HAP-1 (cell line): ENCODE measurements at regions not wholly inside any gene's neighbourhood (a gene's known extent, or its start where the extent isn't known, plus 50 kb on each side); places are given as distances from the start of the nearest gene placed in this dataset.

Experiments
- DNase-seq, 2 experiments: peaks; one replicate each; pipeline ENCODE4 v3.0.0-alpha.2; 2016 to 2020; ENCODE audit warnings: low spot score in 2 of 2
- H3K27me3 ChIP-seq: fragments of 250-450 bp; sonication (Bioruptor Pico); 2 replicates; pipeline ENCODE4 v1.5.1; 2020; ENCODE audit warnings: low read depth, mild to moderate bottlenecking, moderate library complexity
- H3K36me3 ChIP-seq: fragments of 250-450 bp; sonication (Bioruptor Pico); replicated peaks from 2 replicates; pipeline ENCODE4 v1.5.1; 2020; ENCODE audit warnings: mild to moderate bottlenecking
- H3K4me1 ChIP-seq: fragments of 250-450 bp; sonication (Bioruptor Pico); 2 replicates; pipeline ENCODE4 v1.5.1; 2020; ENCODE audit warnings: mild to moderate bottlenecking
- H3K4me3 ChIP-seq: fragments of 250-450 bp; sonication (Bioruptor Pico); 2 replicates; pipeline ENCODE4 v1.5.1; 2020; ENCODE audit warnings: mild to moderate bottlenecking, moderate library complexity
- H3K9me3 ChIP-seq: fragments of 250-450 bp; sonication (Bioruptor Pico); 2 replicates; pipeline ENCODE4 v1.5.1; 2020; ENCODE audit warnings: mild to moderate bottlenecking, moderate library complexity
- in situ Hi-C: fragments of 300-500 bp; cut with MboI; formaldehyde crosslinking; loops from 3 replicates; pipeline ENCODE4 v1.14.3; 2020; ENCODE audit warnings: low sequenced_read_pairs, inconsistent platforms, mixed read lengths

DNA sequence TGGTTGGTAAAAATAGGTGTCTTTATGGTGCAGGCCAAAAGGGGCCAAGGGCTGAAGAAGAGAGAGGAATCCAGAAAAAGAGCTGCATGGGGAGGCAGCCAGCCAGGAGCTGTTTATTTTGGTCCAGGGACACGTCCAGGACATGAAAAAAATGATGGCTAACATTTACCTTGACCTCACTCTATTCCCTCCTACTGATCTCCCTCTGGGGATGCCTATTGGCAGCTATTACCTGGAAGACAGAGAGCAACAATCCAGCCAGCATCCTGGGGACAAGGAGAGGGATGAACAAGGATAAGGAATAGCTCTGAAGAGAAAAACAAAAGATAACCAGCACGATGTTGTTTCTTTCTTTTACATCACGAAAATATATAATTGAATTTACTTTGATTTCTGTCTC is 1599.6 kb downstream of the SLITRK5 start:
- H3K4me1 ChIP-seq: no peaks in the 10 kb centered on the region
- H3K27me3 ChIP-seq: no peaks in the 10 kb centered on the region
- no peak overlapping the region for H3K4me3 ChIP-seq
- in situ Hi-C loops: no loop called here
- peaks cover 2% of the 10 kb centered on the region; the same call in 1 of the 2 replicates for H3K9me3 ChIP-seq
- no peak for DNase-seq
- no peaks in the 10 kb centered on the region for H3K36me3 ChIP-seq

DNA sequence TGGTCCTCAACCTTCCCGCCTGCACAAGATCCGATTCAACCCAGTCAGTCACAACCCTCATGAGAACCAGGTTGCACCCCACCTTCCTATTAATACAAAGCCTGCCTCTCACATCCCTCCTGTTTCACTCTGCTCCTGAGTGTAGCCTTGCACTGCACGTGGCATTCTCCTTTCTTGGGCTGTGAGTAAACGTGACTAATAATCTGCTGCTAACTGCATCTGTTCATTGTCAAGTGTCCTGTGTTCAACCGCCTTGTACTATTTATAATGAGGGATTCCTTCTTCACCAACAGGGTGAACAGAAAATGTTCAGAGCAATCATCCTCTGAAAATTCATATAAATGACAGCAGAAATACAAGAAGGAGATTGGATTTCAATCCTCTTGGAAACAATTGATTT is 1608.2 kb downstream of the SLITRK5 start:
- Histone ChIP-seq H3K9me3 (no peaks in the 10 kb centered on the region), H3K4me1 (no peaks in the 10 kb centered on the region), H3K36me3 (no peaks in the 10 kb centered on the region), H3K4me3 (no peak overlapping the region), H3K27me3 (no peaks in the 10 kb centered on the region)
- no peak for DNase-seq
- in situ Hi-C loops: no loop called here

DNA sequence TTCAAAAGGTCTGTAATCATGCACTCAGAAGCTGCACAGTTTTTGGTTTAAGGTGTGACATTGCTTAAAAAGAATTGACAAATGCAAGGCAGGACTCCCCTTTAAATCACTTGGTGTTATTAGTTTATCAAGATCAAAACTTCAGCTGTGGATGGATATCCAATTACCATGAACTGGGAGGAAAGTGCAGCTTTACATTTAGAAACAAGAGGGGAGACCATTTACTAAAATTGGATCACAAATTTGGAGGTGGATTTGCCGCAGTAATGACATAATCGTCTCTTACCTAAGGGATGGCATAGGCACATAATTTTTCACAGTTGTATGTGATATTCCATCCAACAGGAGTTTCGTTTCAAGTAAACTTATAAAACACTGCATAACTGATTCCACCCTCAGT is 1610.2 kb downstream of the SLITRK5 start:
- Histone ChIP-seq H3K4me1 (no peaks in the 10 kb centered on the region), H3K9me3 (no peaks in the 10 kb centered on the region), H3K27me3 (no peaks in the 10 kb centered on the region), H3K36me3 (no peaks in the 10 kb centered on the region), H3K4me3 (no peak overlapping the region)
- no peak for DNase-seq
- in situ Hi-C loops: no loop called here

DNA sequence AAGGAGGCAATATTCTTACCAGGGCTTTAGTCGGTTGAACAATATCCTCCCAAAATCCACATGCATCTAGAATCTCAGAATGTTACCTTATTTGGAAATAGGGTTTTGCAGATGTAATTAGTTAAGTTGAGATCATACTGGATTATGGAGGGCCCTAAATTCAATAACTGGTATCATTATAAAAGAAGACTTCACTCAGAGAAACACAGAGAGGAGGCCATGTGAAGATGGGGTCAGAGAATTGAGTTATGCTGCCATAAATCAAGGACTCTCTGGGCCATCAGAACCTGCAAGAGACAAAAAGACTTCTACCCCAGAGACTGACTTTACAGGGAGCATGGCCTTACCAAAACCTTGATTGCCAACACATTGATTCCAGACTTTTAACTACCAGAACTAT is 1611.1 kb downstream of the SLITRK5 start:
- Histone ChIP-seq H3K4me1 (no peaks in the 10 kb centered on the region), H3K36me3 (no peaks in the 10 kb centered on the region), H3K4me3 (no peak overlapping the region), H3K27me3 (no peaks in the 10 kb centered on the region), H3K9me3 (no peaks in the 10 kb centered on the region)
- in situ Hi-C loops: no loop called here
- DNase-seq: no peak

DNA sequence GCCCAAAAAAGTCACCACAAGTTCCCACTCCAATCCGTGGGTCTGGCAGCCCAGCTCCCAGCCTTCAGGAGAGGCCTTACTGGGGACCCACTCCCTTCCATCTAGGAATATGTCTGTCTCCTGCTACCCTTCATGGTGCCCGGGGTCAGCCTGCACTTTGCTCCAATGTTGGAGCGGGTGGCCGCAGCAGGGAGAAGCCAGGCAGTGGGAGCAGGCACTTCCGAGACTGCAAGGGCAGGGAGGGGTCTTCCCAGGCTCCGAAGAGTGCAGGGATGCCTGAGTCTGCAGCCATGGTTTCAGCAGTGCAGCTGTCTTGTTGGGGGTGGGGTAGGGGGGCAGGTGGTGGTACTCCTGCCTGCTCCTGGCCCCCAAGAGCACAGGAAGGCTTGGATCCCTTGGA is 1616.2 kb downstream of the SLITRK5 start:
- Histone ChIP-seq H3K4me3 (no peak overlapping the region), H3K4me1 (no peaks in the 10 kb centered on the region), H3K9me3 (no peaks in the 10 kb centered on the region), H3K36me3 (no peaks in the 10 kb centered on the region), H3K27me3 (no peaks in the 10 kb centered on the region)
- in situ Hi-C loops: no loop called here
- DNase-seq: peak in 1 of 2 experiments; percentile 5

DNA sequence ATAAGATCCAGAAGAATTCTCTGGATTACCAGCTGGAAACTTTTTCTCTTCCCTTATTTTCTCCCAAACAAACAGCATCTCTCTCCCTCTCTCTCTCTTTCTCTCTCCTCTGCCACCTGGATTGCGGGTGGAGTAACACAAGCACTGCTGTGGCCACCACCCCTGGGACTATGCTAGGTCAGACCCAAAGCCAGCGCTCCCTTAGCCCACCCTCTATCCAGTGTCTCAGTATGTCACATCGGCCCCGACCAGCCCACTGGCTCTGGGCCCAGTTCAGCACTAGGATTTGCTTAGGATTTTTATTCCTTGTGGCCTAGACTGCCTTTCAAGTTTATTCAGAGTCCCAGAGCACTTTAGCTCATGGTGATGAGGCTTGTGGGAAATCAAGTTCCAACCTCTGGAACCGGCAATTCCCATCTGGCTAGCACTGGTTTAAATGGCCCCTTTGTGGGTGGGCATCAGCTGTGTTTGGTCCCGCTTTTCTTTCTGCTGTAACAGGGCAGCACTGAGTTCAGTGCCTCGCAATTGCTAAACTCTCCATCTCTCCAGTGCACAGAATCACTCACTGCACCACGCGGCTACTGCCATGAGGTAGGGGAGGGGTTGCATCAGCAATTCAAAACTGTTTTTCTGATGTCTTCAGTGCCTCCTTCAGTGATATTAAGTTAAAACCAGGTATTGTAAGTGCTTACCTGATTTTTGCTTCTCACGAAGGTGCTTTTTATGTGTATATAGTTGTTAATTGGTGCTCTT is 1623.1 kb downstream of the SLITRK5 start:
- no peaks in the 10 kb centered on the region for H3K9me3 ChIP-seq
- DNase-seq: no peak
- in situ Hi-C loops: no loop called here
- no peaks in the 10 kb centered on the region for H3K4me1 ChIP-seq
- no peaks in the 10 kb centered on the region for H3K36me3 ChIP-seq
- no peaks in the 10 kb centered on the region for H3K27me3 ChIP-seq
- no peak overlapping the region for H3K4me3 ChIP-seq

DNA sequence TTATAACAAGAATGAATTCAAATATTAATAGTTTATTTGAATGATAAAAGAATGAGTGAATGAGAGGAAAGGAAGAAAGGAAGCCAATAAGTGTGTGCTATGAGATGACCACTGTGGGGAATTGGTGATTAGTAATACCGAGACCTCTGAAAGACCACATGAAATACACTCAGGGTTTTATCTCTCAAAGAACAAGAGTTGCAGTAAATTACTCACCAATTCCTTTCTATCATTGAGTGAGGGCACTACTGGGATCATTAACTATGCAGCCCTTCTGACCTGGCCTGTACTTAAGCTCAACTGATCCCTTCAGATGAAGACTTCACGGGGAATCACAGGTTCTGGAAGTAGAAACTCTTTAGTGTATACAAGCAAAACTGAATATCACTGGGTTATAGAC is 1636.1 kb downstream of the SLITRK5 start:
- H3K9me3 ChIP-seq: no peaks in the 10 kb centered on the region
- no peak for DNase-seq
- H3K4me3 ChIP-seq: no peak overlapping the region
- no peaks in the 10 kb centered on the region for H3K27me3 ChIP-seq
- no peaks in the 10 kb centered on the region for H3K36me3 ChIP-seq
- in situ Hi-C loops: no loop called here
- no peaks in the 10 kb centered on the region for H3K4me1 ChIP-seq

DNA sequence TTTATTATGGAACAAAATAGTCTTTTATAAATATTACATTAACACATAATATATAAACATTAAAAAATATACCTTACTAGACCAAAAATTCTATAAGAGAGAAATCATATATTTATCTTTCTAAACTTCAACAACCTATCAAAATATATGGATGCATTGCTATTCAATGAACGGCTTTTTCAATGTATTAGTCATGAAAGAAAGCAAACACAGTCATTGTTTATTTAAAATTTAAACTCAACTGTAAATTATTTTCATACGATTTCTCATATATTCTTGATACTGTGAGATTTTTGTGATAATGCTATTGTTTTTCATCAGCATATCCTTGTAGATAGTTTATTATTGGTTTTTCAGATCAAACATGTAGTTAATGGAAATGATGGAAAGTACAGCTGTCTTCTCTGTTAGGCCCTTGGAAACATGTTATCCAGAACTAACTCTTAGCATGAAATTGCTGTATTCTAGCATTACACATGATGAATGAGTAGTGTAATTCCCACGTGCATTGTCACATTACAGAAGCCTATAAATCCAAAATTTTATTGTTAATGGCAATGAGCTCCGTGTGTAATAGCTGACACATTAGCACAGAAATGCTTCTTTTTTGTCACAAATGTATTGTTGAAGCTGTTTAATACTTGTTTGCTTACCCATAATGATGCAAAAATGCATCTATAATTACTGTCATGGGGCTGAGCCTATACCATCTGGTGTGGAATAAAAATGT is 1639.9 kb downstream of the SLITRK5 start:
- H3K36me3 ChIP-seq: no peaks in the 10 kb centered on the region
- in situ Hi-C loops: no loop called here
- no peak for DNase-seq
- no peaks in the 10 kb centered on the region for H3K27me3 ChIP-seq
- no peaks in the 10 kb centered on the region for H3K9me3 ChIP-seq
- no peaks in the 10 kb centered on the region for H3K4me1 ChIP-seq
- H3K4me3 ChIP-seq: no peak overlapping the region

DNA sequence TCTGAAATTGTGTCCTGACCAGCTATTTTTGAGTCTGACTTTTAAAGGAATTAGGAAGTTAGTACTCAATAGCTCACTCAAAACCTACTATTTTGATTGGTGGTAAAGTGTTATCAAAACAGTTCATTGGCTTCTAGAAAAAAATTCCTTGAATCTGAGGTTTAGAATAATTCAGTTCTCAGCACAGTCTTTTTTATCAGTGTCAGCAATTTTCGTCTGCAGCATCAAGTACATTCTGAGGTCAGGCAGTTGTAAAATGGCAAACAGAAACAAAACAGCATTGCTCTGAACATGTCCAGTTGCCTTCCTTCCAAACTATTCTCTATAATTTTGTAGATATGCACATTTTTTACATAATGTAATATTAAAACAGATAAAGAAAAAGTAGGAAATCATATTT is 1644.1 kb downstream of the SLITRK5 start:
- no peaks in the 10 kb centered on the region for H3K36me3 ChIP-seq

DNA sequence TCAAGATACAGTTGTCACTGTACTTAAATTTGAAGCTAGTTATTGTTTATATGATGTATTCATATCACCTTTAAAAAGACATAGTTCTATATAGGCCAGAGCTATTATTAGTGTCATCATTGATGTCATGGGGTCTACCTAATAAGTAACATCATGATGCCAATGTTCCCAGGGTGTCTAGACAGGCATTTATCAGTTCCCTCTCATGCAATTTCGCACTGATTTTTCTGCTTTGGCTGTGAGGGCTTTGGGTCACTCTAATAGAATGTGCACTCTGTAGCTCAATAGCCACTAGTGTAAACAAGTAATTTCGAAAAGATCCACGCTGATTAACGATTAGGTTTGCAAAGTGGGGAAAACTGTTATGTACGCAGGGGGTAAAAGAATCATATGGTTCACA is 1651.3 kb downstream of the SLITRK5 start:
- DNase-seq: no peak
- Histone ChIP-seq H3K4me1 (no peaks in the 10 kb centered on the region), H3K9me3 (no peaks in the 10 kb centered on the region; the same call in 1 of the 2 replicates), H3K27me3 (no peaks in the 10 kb centered on the region), H3K36me3 (no peaks in the 10 kb centered on the region), H3K4me3 (no peak overlapping the region)
- in situ Hi-C loops: no loop called here

More for the DNA sequence above, 1644.1 kb downstream of the SLITRK5 start:
- Histone ChIP-seq H3K27me3 (no peaks in the 10 kb centered on the region), H3K9me3 (0 out of 2 replicates have a peak, but pooled peaks cover 2% of the 10 kb centered on the region), H3K4me1 (no peaks in the 10 kb centered on the region), H3K4me3 (no peak overlapping the region)
- DNase-seq: no peak
- in situ Hi-C loops: no loop called here

DNA sequence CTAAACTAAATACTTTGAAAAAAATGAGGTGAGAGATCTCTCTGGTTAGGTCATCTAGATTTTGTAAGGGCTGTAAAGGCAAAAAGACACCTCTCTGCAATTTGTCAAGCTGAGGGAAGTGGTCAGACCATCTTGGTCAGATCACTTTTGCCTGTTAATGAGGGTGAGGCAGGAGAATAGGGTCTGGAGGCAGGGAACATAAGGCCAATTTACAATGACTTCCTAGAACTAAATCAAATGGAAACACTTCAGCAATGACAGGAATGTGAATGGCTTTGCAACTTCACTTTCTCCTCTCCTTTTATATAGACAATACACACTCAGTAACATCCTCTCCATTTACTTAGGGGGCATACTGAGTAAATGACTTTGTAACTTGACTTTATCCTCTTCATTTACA is 1653.4 kb downstream of the SLITRK5 start:
- Histone ChIP-seq H3K4me1 (no peaks in the 10 kb centered on the region), H3K4me3 (no peak overlapping the region), H3K9me3 (no peaks in the 10 kb centered on the region; the same call in 1 of the 2 replicates), H3K36me3 (no peaks in the 10 kb centered on the region), H3K27me3 (no peaks in the 10 kb centered on the region)
- no peak for DNase-seq
- in situ Hi-C loops: no loop called here

DNA sequence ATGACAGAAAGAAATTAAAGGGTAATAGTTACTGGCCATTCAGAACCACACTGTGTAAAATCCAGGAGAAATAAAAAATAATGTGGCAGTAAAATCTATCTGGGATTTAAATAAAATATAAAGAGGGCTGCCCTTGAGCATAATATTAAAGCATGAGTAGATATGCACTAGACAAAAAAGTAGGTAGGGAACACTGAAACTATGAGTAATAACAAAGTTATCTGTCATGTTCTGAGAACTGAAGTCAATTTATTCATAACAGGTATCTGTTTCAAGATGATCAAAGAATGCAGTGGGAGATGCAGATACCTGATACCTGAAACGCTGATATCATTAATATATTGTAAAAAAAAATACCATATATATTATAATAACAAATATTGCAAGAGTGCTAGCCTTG is 1672.0 kb downstream of the SLITRK5 start:
- H3K9me3 ChIP-seq: no peaks in the 10 kb centered on the region
- in situ Hi-C loops: no loop called here
- no peak overlapping the region for H3K4me3 ChIP-seq
- H3K4me1 ChIP-seq: no peaks in the 10 kb centered on the region
- DNase-seq: no peak
- H3K27me3 ChIP-seq: no peaks in the 10 kb centered on the region
- no peaks in the 10 kb centered on the region for H3K36me3 ChIP-seq

DNA sequence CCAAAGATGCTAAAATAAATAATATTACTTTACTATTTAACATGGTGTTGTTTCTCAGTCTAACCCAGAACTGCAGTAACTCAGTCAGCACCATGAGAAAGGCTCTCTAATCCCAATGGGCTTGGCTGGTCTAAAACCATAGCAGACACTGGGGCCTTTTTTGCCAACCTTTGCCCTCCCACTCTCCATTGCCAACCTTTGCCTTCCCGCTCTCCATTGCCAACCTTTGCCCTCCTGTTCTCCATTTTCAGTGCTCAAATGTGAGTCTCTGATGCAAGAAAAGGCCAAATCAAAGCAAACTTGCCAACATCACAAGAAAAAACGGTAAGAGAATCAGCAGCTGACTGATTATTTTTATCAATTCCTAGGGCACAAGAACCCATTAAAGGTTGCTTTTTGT is 1681.2 kb downstream of the SLITRK5 start:
- H3K4me3 ChIP-seq: no peak overlapping the region
- H3K27me3 ChIP-seq: no peaks in the 10 kb centered on the region
- H3K9me3 ChIP-seq: no peaks in the 10 kb centered on the region; the same call in 1 of the 2 replicates
- H3K4me1 ChIP-seq: no peaks in the 10 kb centered on the region
- DNase-seq: no peak
- no peaks in the 10 kb centered on the region for H3K36me3 ChIP-seq
- in situ Hi-C loops: no loop called here

DNA sequence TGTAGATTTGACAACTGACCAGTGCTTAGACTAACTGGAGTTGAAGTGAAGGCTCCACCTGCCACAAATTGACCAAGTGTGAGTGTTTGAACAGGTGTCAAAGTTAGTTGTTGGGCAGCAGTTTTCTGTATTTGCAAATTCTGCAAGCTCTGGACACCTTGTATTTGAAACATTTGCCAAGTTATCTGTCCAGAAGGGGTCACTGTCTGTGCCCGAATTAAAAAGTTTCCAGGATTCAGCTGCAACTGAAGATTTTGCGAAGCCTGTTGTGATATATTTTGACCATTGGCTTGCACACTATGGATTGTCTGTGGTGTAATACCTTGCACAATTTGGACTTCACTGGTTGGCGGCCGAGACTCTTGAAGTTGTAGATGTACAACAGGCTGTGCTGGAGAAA is 1690.7 kb downstream of the SLITRK5 start:
- Histone ChIP-seq H3K36me3 (no peaks in the 10 kb centered on the region), H3K4me1 (no peaks in the 10 kb centered on the region), H3K27me3 (no peaks in the 10 kb centered on the region), H3K9me3 (no peaks in the 10 kb centered on the region), H3K4me3 (no peak overlapping the region)
- in situ Hi-C loops: no loop called here
- no peak for DNase-seq
